ENCODE measurements at regions not wholly inside any gene's neighbourhood (a gene's known extent, or its start where the extent isn't known, plus 50 kb on each side); places are given as distances from the start of the nearest gene placed in this dataset.

DNA sequence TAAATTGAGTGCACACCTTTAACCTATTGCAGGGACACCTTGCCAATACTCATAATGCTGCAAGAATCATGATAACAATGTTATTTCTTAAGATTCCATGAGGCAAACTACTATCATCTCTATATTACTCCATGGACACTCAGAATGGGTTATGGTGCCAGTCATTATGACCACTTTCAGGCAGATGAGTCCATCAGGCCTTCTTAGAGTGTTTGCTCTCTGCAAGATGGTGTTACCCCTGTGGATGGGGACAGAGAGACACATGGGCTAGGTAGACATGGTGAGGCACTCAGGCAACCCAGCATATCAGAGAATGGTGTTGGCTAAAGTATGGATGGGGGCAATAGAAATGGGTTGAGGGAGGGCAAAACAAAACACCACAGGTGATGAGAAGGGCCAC, 59.7 kb downstream of the XCL2 start:
- peak overlapping the region; percentile 75 for H4K91ac ChIP-seq (ENCODE audit: low read depth, low read length)
- H3K4ac ChIP-seq (ENCODE audit: low read depth, low read length) = peak overlapping the region; percentile 40
- H4K12ac ChIP-seq (ENCODE audit: low read depth, low read length) = no peak overlapping the region
- H3K18ac ChIP-seq (ENCODE audit: low read length) = peak overlapping the region; percentile 49
- H3K36me3 ChIP-seq (ENCODE audit: control insufficient read depth in 1 of 2, insufficient read depth in 2 of 2, low read length in 2 of 2) = peaks cover 0 to 3% of the 10 kb centered on the region in 2 experiments
- H3K9me3 ChIP-seq (ENCODE audit: insufficient read depth, low read depth, low read length) = peaks cover 3% of the 10 kb centered on the region
- peak in 1 of 2 donors; percentile 18 for DNase-seq
- peaks cover 10% of the 10 kb centered on the region for H3K79me1 ChIP-seq (ENCODE audit: low read length)
- H3K23ac ChIP-seq (ENCODE audit: low read length) = no peak overlapping the region
- peak overlapping the region; percentile 98 for H2BK12ac ChIP-seq (ENCODE audit: low read length)
- peaks cover 3% of the 10 kb centered on the region for H3K79me2 ChIP-seq (ENCODE audit: control insufficient read depth, insufficient read depth, low read length, poor library complexity)
- peak overlapping the region; percentile 96 for H2BK120ac ChIP-seq (ENCODE audit: insufficient read depth, low read length, poor library complexity)
- no peak overlapping the region for H3K9ac ChIP-seq (ENCODE audit: low read length)
- no peak overlapping the region for H2AFZ ChIP-seq (ENCODE audit: insufficient read depth, low read length, poor library complexity)
- no peaks in the 10 kb centered on the region for H3K27me3 ChIP-seq (ENCODE audit: insufficient read depth, low read length)
- no peak overlapping the region for H3K27ac ChIP-seq (ENCODE audit: low read depth, low read length)
- H4K8ac ChIP-seq (ENCODE audit: low read depth, low read length) = peak overlapping the region; percentile 61
- H3K4me2 ChIP-seq (ENCODE audit: low read length) = no peak overlapping the region
- H2BK5ac ChIP-seq (ENCODE audit: low read depth, low read length, poor library complexity) = peak overlapping the region; percentile 72
- peak overlapping the region; percentile 32 for H3K14ac ChIP-seq (ENCODE audit: low read length)
- peaks cover 6 to 10% of the 10 kb centered on the region in 2 experiments for H3K4me1 ChIP-seq (ENCODE audit: control insufficient read depth in 1 of 2, insufficient read depth in 2 of 2, low read length in 2 of 2)
- no peak overlapping the region for H3K4me3 ChIP-seq (ENCODE audit: low read depth, low read length)
- H2AK5ac ChIP-seq (ENCODE audit: low read length) = peak overlapping the region; percentile 93

DNA sequence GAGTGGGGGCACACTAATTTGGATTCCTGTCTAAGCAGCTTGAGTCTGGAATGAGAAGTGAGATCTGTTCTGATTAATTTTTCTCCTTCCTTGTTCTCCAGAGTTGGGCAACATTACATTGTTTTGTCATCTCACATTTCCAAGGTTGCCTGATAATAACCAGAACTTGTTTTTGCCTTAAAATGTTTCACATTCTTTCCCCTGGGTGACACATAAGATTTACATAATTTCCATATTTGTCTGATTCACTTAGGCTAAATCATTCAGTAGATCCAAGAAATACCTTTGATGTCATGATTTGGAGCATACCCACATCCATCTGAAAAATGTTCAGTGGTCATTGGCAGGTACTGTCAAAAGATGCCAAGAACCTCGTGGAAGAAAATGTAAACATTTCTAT, 60.3 kb downstream of the XCL2 start:
- H3K4me1 ChIP-seq (ENCODE audit: control insufficient read depth in 1 of 2, insufficient read depth in 2 of 2, low read length in 2 of 2) = peaks cover 6 to 10% of the 10 kb centered on the region in 2 experiments
- H2BK12ac ChIP-seq (ENCODE audit: low read length) = no peak overlapping the region
- H3K4me2 ChIP-seq (ENCODE audit: low read length) = no peak overlapping the region
- H3K27ac ChIP-seq (ENCODE audit: low read depth, low read length) = peak overlapping the region; percentile 65
- WGBS (ENCODE audit: extremely low coverage, insufficient coverage, insufficient read length) = no CpG with 5 or more reads among the region's 1 CpG
- no peak overlapping the region for H4K12ac ChIP-seq (ENCODE audit: low read depth, low read length)
- no peak overlapping the region for H3K18ac ChIP-seq (ENCODE audit: low read length)
- no peak overlapping the region for H3K4me3 ChIP-seq (ENCODE audit: low read depth, low read length)
- H2AK5ac ChIP-seq (ENCODE audit: low read length) = no peak overlapping the region
- H3K14ac ChIP-seq (ENCODE audit: low read length) = no peak overlapping the region
- H3K36me3 ChIP-seq (ENCODE audit: control insufficient read depth in 1 of 2, insufficient read depth in 2 of 2, low read length in 2 of 2) = peaks cover 0 to 3% of the 10 kb centered on the region in 2 experiments
- no peak overlapping the region for H3K4ac ChIP-seq (ENCODE audit: low read depth, low read length)
- no peak overlapping the region for H3K23ac ChIP-seq (ENCODE audit: low read length)
- DNase-seq = peak; percentile 65 to 95
- no peak overlapping the region for H2BK120ac ChIP-seq (ENCODE audit: insufficient read depth, low read length, poor library complexity)
- H3K9ac ChIP-seq (ENCODE audit: low read length) = no peak overlapping the region
- H2BK5ac ChIP-seq (ENCODE audit: low read depth, low read length, poor library complexity) = no peak overlapping the region
- no peaks in the 10 kb centered on the region for H3K27me3 ChIP-seq (ENCODE audit: insufficient read depth, low read length)
- no peak overlapping the region for H4K8ac ChIP-seq (ENCODE audit: low read depth, low read length)
- H3K9me3 ChIP-seq (ENCODE audit: insufficient read depth, low read depth, low read length) = peaks cover 3% of the 10 kb centered on the region
- H3K79me2 ChIP-seq (ENCODE audit: control insufficient read depth, insufficient read depth, low read length, poor library complexity) = peaks cover 3% of the 10 kb centered on the region
- no peak overlapping the region for H2AFZ ChIP-seq (ENCODE audit: insufficient read depth, low read length, poor library complexity)
- H3K79me1 ChIP-seq (ENCODE audit: low read length) = peaks cover 10% of the 10 kb centered on the region
- H4K91ac ChIP-seq (ENCODE audit: low read depth, low read length) = no peak overlapping the region

DNA sequence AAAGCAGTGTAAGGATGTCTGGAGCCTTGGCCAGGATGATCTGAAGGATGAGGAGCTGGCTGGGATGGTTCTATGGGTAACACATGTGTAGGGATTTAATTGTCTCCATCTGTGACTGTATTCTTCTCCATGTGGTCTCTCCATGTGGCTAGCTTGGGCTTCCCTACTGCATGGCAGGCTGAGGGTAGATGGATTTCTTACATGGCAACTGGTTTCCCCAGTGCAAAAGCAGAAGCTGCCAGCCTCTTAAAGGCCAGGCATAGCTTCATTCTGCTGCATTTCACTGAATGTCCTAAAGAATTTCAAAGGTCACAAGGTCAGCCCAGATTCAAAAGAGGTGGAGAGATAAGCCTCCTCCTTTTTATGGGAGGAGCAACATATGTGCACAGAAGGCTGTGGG, 61.7 kb downstream of the XCL2 start:
- H3K14ac ChIP-seq (ENCODE audit: low read length) = peak overlapping the region; percentile 17
- H3K4me2 ChIP-seq (ENCODE audit: low read length) = no peak overlapping the region
- H3K9ac ChIP-seq (ENCODE audit: low read length) = no peak overlapping the region
- peak overlapping the region; percentile 48 for H2BK120ac ChIP-seq (ENCODE audit: insufficient read depth, low read length, poor library complexity)
- H4K12ac ChIP-seq (ENCODE audit: low read depth, low read length) = no peak overlapping the region
- no peaks in the 10 kb centered on the region for H3K27me3 ChIP-seq (ENCODE audit: insufficient read depth, low read length)
- no peak overlapping the region for H2BK12ac ChIP-seq (ENCODE audit: low read length)
- H3K36me3 ChIP-seq (ENCODE audit: control insufficient read depth in 1 of 2, insufficient read depth in 2 of 2, low read length in 2 of 2) = peaks cover 0 to 3% of the 10 kb centered on the region in 2 experiments
- H3K4ac ChIP-seq (ENCODE audit: low read depth, low read length) = no peak overlapping the region
- no peak overlapping the region for H2BK5ac ChIP-seq (ENCODE audit: low read depth, low read length, poor library complexity)
- H3K23ac ChIP-seq (ENCODE audit: low read length) = no peak overlapping the region
- H3K9me3 ChIP-seq (ENCODE audit: insufficient read depth, low read depth, low read length) = peaks cover 3% of the 10 kb centered on the region
- H3K4me3 ChIP-seq (ENCODE audit: low read depth, low read length) = no peak overlapping the region
- H3K27ac ChIP-seq (ENCODE audit: low read depth, low read length) = peak overlapping the region; percentile 35
- H2AFZ ChIP-seq (ENCODE audit: insufficient read depth, low read length, poor library complexity) = no peak overlapping the region
- H3K79me2 ChIP-seq (ENCODE audit: control insufficient read depth, insufficient read depth, low read length, poor library complexity) = peaks cover 3% of the 10 kb centered on the region
- H3K18ac ChIP-seq (ENCODE audit: low read length) = no peak overlapping the region
- no peak overlapping the region for H4K8ac ChIP-seq (ENCODE audit: low read depth, low read length)
- peak overlapping the region; percentile 15 for H4K91ac ChIP-seq (ENCODE audit: low read depth, low read length)
- peaks cover 6 to 10% of the 10 kb centered on the region in 2 experiments for H3K4me1 ChIP-seq (ENCODE audit: control insufficient read depth in 1 of 2, insufficient read depth in 2 of 2, low read length in 2 of 2)
- H3K79me1 ChIP-seq (ENCODE audit: low read length) = peaks cover 10% of the 10 kb centered on the region
- peak in 1 of 2 donors; percentile 30 for DNase-seq
- no peak overlapping the region for H2AK5ac ChIP-seq (ENCODE audit: low read length)

DNA sequence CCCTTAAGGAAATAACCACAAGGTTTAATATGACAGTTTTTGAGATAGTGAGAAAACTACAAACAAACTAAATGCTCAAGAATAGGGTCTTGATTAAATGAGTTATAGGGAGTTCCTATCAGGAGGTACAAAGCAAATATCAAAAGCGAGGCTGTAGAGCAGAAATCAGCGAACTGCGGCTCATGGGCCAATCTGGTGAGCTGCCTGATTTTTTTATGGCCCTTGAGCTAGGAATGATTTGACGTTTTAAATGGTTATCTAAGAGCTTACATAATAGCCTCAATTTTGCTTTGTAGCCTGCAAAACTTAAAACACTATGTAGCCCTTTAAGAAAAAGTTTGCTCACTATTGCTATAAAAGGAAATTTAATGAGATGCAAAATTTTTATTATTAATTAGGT, 62.2 kb downstream of the XCL2 start:
- Histone ChIP-seq H3K27ac (ENCODE audit: low read depth, low read length) (peak overlapping the region; percentile 35), H3K4me3 (ENCODE audit: low read depth, low read length) (no peak overlapping the region), H3K18ac (ENCODE audit: low read length) (no peak overlapping the region), H3K9ac (ENCODE audit: low read length) (no peak overlapping the region), H3K23ac (ENCODE audit: low read length) (no peak overlapping the region), H3K4me1 (ENCODE audit: control insufficient read depth in 1 of 2, insufficient read depth in 2 of 2, low read length in 2 of 2) (peaks cover 6 to 10% of the 10 kb centered on the region in 2 experiments), H3K14ac (ENCODE audit: low read length) (no peak overlapping the region), H2BK5ac (ENCODE audit: low read depth, low read length, poor library complexity) (no peak overlapping the region), H3K36me3 (ENCODE audit: control insufficient read depth in 1 of 2, insufficient read depth in 2 of 2, low read length in 2 of 2) (peaks cover 0 to 3% of the 10 kb centered on the region in 2 experiments), H3K79me1 (ENCODE audit: low read length) (peaks cover 10% of the 10 kb centered on the region), H4K12ac (ENCODE audit: low read depth, low read length) (no peak overlapping the region), H2BK12ac (ENCODE audit: low read length) (no peak overlapping the region), H4K91ac (ENCODE audit: low read depth, low read length) (no peak overlapping the region), H3K27me3 (ENCODE audit: insufficient read depth, low read length) (no peaks in the 10 kb centered on the region), H2AK5ac (ENCODE audit: low read length) (no peak overlapping the region), H4K8ac (ENCODE audit: low read depth, low read length) (no peak overlapping the region), H3K9me3 (ENCODE audit: insufficient read depth, low read depth, low read length) (peaks cover 3% of the 10 kb centered on the region), H2AFZ (ENCODE audit: insufficient read depth, low read length, poor library complexity) (no peak overlapping the region), H3K4me2 (ENCODE audit: low read length) (no peak overlapping the region), H3K79me2 (ENCODE audit: control insufficient read depth, insufficient read depth, low read length, poor library complexity) (peaks cover 3% of the 10 kb centered on the region), H3K4ac (ENCODE audit: low read depth, low read length) (no peak overlapping the region), H2BK120ac (ENCODE audit: insufficient read depth, low read length, poor library complexity) (no peak overlapping the region)
- no peak for DNase-seq
- no CpG with 5 or more reads among the region's 4 CpGs for WGBS (ENCODE audit: extremely low coverage, insufficient coverage, insufficient read length)

All from trophoblast cell (in vitro differentiated cells and primary cell).